A673 (cell line): ENCODE measurements at regions not wholly inside any gene's neighbourhood (a gene's known extent, or its start where the extent isn't known, plus 50 kb on each side); places are given as distances from the start of the nearest gene placed in this dataset.

Experiments used
- BruUV-seq: library from RNA; stranded (reverse); fragments of 400-500 nt; replicated peaks from 2 replicates; lab custom pipeline; 2021; lab: Mats Ljungman, UMichigan
- CTCF ChIA-PET: fragments of 300-600 bp; sonication (Branson Sonifier 250); formaldehyde crosslinking; loops from one replicate; lab custom pipeline; 2022; ENCODE audit warnings: antibody characterized with exemption; lab: Charles Lee
- POLR2A ChIA-PET: fragments of 300-600 bp; sonication (Branson Sonifier 250); formaldehyde crosslinking; loops from one replicate; lab custom pipeline; 2022; ENCODE audit warnings: antibody characterized with exemption; ENCODE audit not compliant: low non-redundant PET; lab: Charles Lee
- DNase-seq: peaks from one replicate; pipeline ENCODE4 v3.0.0-alpha.2; 2015; ENCODE audit warnings: low spot score
- H3K27ac ChIP-seq: fragments of 200-600 bp; sonication (generic); 2 replicates; pipeline ENCODE4 v1.5.1; 2016; ENCODE audit warnings: mixed run types, low read depth, mild to moderate bottlenecking, mixed read lengths, antibody characterized with exemption, low read length; ENCODE audit not compliant: poor library complexity, severe bottlenecking
- H3K27me3 ChIP-seq: fragments of 200-600 bp; sonication (generic); replicated peaks from 2 replicates; pipeline ENCODE4 v1.6.1; 2017; ENCODE audit warnings: mixed run types, low read depth, mild to moderate bottlenecking, mixed read lengths, antibody characterized with exemption, low read length; ENCODE audit not compliant: insufficient read depth, poor library complexity
- H3K36me3 ChIP-seq: fragments of 200-600 bp; sonication (generic); 2 replicates; pipeline ENCODE4 v1.6.1; 2016; ENCODE audit warnings: mixed run types, mild to moderate bottlenecking, mixed read lengths, antibody characterized with exemption, low read length; ENCODE audit not compliant: insufficient read depth, poor library complexity, severe bottlenecking
- H3K4me1 ChIP-seq: fragments of 200-600 bp; sonication (generic); 2 replicates; pipeline ENCODE4 v1.6.1; 2017; ENCODE audit warnings: mixed run types, mild to moderate bottlenecking, mixed read lengths, antibody characterized with exemption, low read length; ENCODE audit not compliant: insufficient read depth, poor library complexity, severe bottlenecking
- H3K4me3 ChIP-seq: fragments of 200-600 bp; sonication (generic); 2 replicates; pipeline ENCODE4 v1.5.1; 2016; ENCODE audit warnings: low read depth, mixed run types, mild to moderate bottlenecking, mixed read lengths, low read length; ENCODE audit not compliant: poor library complexity, severe bottlenecking
- H3K9me3 ChIP-seq: fragments of 200-600 bp; sonication (generic); 2 replicates; pipeline ENCODE4 v1.6.1; 2016; ENCODE audit warnings: mixed run types, low read depth, mild to moderate bottlenecking, mixed read lengths, antibody characterized with exemption, low read length; ENCODE audit not compliant: poor library complexity, severe bottlenecking
- CTCF ChIP-seq: fragments of 300-800, 200-600 bp; sonication (generic); conservative IDR thresholded peaks from 2 replicates; pipeline ENCODE4 v1.5.1; 2017; ENCODE audit warnings: low read depth, mild to moderate bottlenecking, antibody characterized with exemption, low read length, moderate library complexity, mixed read lengths
- EZH2 ChIP-seq: fragments of 200-600 bp; sonication (generic); IDR thresholded peaks from 2 replicates; pipeline ENCODE4 v1.6.1; 2017; ENCODE audit warnings: borderline replicate concordance, low read depth, mild to moderate bottlenecking, mixed read lengths, antibody characterized with exemption, low read length; ENCODE audit not compliant: poor library complexity, severe bottlenecking
- intact Hi-C: fragments of 100-400 bp; cut with micrococcal nuclease; formaldehyde crosslinking; loops from one replicate; pipeline ENCODE4 v1.10.0; 2022; ENCODE audit not compliant: unreplicated experiment

GRCh38 chr2:238654479-238655197 lies 193.2 kb upstream of the TWIST2 start:
- TF ChIP-seq CTCF, result no peak
- no peak for TF ChIP-seq EZH2
- Histone ChIP-seq H3K27me3 (no peaks in the 10 kb centered on the region), H3K9me3 (no peaks in the 10 kb centered on the region), H3K4me3 (no peak overlapping the region), H3K27ac (no peak overlapping the region), H3K36me3 (no peaks in the 10 kb centered on the region), H3K4me1 (no peaks in the 10 kb centered on the region)
- DNase-seq, result no peak
- intact Hi-C loops, result no loop called here
- no TSS peak for BruUV-seq
- POLR2A ChIA-PET, result no interaction called here
- CTCF ChIA-PET, result no interaction called here

- DNase-seq, result no peak
- Histone ChIP-seq H3K4me3 (no peak overlapping the region), H3K9me3 (no peaks in the 10 kb centered on the region), H3K27me3 (no peaks in the 10 kb centered on the region), H3K4me1 (no peaks in the 10 kb centered on the region), H3K27ac (no peak overlapping the region), H3K36me3 (no peaks in the 10 kb centered on the region)
- CTCF ChIA-PET, result no interaction called here
- no TSS peak for BruUV-seq
- TF ChIP-seq EZH2, result no peak
- no peak for TF ChIP-seq CTCF
- POLR2A ChIA-PET, result no interaction called here
- intact Hi-C loops, result no loop called here
These were observed 192.6 kb upstream of the TWIST2 start for GRCh38 chr2:238655198-238655860.

- intact Hi-C loops, result no loop called here
- CTCF ChIA-PET, result no interaction called here
- TF ChIP-seq CTCF, result no peak
- TF ChIP-seq EZH2, result no peak
- Histone ChIP-seq H3K4me1 (no peaks in the 10 kb centered on the region), H3K9me3 (peaks cover under 1% of the 10 kb centered on the region), H3K27ac (no peak overlapping the region), H3K4me3 (no peak overlapping the region), H3K27me3 (no peaks in the 10 kb centered on the region), H3K36me3 (no peaks in the 10 kb centered on the region)
- POLR2A ChIA-PET, result no interaction called here
- no peak for DNase-seq
- no TSS peak for BruUV-seq
These were observed 191.7 kb upstream of the TWIST2 start for GRCh38 chr2:238655974-238656722.
